ENCODE measurements at regions not wholly inside any gene's neighbourhood (a gene's known extent, or its start where the extent isn't known, plus 50 kb on each side); places are given as distances from the start of the nearest gene placed in this dataset.
"Not testable (repeated sequence)": the region's sequence is repeated elsewhere in the genome, so short reads cannot be mapped to it uniquely, and the experiment has no call there.

DNA sequence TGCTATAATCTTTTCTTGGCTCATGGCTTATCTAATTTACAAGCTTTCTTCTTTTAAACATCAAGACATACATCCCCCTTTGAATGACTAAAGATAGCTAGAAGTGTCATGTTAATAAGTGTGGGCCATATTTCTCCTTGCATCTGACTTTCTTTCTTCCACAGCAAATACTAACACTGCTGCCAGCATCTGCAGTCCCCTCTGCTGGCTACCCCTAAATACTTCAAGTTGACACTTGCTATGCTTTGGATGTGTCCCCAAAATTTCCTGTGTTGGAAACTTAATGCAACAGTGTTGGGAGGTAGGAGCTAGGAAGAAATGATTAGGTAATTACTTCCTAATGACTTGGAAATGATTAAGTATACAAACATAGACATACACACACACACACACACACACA, 459.0 kb upstream of the ST8SIA4 start:
- DNase-seq (ENCODE audit: low spot score) = no peak

DNA sequence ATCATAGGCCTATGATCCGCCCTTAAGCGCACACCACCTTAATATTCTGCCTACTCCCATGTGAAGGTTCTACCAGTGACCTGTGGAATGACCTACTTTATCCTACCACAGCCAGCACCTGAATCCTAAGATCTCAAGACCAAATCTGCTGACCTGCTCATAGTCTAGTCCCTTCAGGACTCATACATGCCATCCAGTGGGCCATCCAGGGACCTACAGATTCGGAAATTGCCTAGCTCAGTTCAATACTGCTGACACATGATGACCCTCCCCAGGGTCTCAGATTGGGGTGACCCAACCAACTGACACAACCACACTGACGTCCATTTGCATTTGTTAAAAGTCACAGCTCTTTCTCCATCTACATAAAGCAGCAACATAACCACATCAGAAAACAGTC, 443.8 kb upstream of the ST8SIA4 start:
- no peak for DNase-seq (ENCODE audit: low spot score)

- DNase-seq (ENCODE audit: low spot score) = no peak
Observed at GRCh38 chr5:101346447-101346846, 443.4 kb upstream of the ST8SIA4 start.

DNA sequence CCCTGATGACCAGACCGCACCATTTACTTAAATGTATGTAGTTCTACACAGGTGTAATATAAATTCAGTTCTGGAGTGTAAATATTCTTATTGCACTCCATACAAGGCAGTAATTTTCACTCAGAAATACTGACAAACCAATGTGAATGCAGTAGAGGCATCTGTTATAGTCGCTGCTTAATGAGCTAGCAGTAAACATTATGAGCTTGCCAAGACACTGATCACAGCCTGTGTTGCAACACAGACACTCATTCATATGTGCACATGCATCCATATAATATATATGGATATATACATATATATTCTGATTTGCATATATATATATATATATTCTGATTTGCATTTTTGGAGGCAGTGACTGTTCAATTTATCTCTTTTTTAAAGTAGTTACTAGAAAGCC, 435.1 kb upstream of the ST8SIA4 start:
- DNase-seq (ENCODE audit: low spot score) = no peak

GRCh38 chr5:101327816-101328215, 424.7 kb upstream of the ST8SIA4 start:
- no peak for DNase-seq (ENCODE audit: low spot score)

DNA sequence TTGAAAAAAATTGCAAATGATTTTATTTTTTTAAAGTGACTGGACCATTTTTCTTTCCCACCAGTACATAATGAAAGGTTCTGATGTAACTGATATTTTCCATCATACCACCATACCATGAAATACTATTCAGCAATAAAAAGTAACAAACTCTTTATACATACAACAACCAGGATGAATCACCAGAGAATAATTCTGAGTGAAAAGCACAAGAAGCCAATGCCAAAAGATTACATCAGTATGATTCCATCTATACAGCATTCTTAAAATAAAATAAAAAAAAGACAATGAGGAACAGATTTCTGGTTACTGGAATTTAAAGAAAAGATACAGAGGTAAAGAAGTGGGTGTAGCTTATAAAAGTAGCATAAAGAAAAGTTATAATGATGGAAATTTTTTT, 423.7 kb upstream of the ST8SIA4 start:
- DNase-seq (ENCODE audit: low spot score) = no peak

DNA sequence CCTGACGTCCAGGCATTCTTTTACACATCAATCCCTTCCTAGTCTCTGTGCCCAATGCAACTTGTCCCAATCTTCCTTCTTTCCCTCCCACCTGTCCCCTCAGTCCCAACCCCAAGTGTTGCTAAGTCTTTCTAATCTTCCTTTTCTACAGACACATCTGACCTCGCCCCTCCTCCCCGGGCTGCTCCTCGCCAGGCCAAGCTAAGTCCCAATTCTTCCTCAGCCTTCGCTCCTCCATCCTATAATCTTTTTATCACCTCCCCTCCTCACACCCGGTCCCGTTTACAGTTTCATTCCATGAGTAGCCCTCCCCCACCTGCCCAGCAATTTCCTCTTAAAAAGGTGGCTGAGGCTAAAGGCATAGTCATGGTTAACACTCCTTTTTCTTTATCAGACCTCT, 413.3 kb upstream of the ST8SIA4 start:
- DNase-seq (ENCODE audit: low spot score) = not testable (repeated sequence)

GRCh38 chr5:101306391-101307137, 403.5 kb upstream of the ST8SIA4 start:
- DNase-seq (ENCODE audit: low spot score) = no peak

GRCh38 chr5:101296477-101296876, 393.4 kb upstream of the ST8SIA4 start:
- DNase-seq (ENCODE audit: low spot score) = no peak

- DNase-seq (ENCODE audit: low spot score) = no peak
Observed at GRCh38 chr5:101292199-101292598, 389.1 kb upstream of the ST8SIA4 start.

DNA sequence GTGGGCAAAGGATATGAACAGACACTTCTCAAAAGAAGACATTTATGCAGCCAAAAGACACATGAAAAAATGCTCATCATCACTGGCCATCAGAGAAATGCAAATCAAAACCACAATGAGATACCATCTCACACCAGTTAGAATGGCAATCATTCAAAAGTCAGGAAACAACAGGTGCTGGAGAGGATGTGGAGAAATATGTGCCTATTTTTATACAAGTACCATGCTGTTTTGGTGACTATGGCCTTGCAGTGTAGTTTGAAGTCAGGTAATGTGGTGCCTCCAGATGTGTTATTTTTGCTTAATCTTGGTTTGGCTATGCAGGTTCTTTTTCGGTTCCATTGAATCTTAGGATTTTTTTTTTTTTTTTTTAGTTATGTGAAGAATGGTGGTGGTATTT, 387.7 kb upstream of the ST8SIA4 start:
- not testable (repeated sequence) for DNase-seq (ENCODE audit: low spot score)

DNA sequence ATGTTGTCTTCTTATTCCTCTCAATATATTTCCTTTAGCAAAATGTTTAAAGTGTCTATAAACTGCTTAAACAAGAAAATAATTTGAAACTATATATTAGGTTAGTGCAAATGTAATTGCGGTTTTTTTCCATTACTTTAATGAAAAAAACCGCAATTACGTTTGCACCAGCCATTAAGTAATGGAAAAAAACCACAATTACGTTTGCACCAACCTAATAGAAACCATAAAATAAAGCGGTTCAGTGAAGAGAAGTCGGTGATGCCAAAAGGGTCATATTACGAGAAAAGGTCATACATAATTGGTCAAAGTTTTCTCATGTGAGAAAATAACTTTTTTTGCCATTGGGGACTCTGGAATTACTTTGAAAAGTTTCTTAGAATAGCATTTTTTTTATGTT, 385.6 kb upstream of the ST8SIA4 start:
- DNase-seq (ENCODE audit: low spot score) = no peak

DNA sequence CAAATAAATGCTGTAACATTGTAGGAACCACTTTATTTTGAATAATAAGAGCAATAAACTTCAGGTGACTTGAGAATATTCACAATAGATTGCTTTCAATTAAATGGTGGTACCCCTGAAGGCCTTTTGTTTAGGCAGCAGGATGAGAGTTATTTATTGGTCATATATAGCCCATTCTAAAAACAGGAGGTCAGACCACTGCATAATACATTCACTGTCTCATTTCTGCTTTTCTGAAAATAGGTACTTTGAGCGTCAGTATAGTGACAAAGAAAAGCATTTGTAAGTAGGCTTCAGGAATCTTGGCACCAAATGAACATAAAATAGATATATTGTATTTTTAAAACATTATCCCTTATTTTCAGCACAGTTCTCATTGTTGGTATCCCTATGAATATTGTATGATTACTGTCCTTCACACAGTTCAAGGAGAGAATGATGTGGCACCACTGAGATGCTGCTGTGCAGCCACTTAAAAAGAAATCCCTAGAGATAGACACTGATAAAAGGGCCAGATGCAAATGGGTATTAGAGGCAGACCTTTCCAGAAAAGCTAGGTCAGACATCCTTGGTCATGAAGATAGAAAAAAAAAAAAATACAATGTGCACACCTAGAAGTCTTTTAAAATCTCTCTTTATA, 381.8 kb upstream of the ST8SIA4 start:
- no peak for DNase-seq (ENCODE audit: low spot score)

DNA sequence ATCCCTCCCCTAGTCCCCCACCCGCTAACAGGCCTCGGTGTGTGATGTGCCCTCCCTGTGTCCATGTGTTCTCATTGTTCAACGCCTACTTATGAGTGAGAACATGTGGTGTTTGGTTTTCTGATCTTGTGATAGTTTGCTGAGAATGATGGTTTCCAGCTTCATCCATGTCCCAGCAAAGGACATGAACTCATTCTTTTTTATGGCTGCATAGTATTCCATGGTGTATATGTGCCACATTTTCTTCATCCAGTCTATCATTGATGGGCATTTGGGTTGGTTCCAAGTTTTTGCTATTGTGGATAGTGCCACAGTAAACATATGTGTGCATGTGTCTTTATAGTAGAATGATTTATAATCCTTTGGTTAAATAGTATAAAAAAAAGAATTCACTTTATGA, 380.9 kb upstream of the ST8SIA4 start:
- DNase-seq (ENCODE audit: low spot score) = not testable (repeated sequence)

GRCh38 chr5:101278917-101279316, 375.8 kb upstream of the ST8SIA4 start:
- no peak for DNase-seq (ENCODE audit: low spot score)

DNA sequence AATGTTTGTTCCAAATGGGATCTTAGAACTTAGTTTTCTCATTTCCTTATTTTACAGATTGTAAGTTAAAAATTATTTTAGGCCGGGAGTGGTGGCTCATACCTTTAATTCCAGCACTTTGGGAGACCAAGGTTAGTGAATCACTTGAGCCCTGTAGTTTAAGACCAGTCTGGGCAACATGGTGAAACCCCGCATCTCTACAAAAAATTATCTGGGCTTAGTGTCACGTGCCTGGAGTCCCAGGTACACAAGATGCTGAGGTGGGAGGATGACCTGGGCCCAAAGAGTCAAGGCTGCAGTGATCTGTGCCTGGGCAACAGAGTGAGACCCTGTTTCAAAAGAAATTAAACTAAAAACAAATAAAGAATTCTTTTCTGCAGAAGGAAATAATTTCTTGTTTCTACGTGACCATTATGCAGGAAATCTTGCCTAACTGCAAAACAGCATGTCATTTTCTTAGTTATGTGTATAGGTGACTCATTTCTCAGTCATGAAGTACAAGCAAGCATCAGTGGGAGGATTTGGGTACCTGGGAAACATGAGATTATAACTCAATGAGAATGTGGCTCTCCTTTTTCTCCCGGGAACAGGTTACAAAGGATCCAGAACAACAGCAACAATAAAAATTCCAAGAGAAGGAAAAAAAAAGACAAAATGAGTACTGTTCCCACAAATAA, 375.1 kb upstream of the ST8SIA4 start:
- DNase-seq (ENCODE audit: low spot score) = no peak

GRCh38 chr5:101271945-101272344, 368.9 kb upstream of the ST8SIA4 start:
- DNase-seq (ENCODE audit: low spot score) = no peak

- DNase-seq (ENCODE audit: low spot score) = no peak
Observed at GRCh38 chr5:101271416-101271815, 368.3 kb upstream of the ST8SIA4 start.

DNA sequence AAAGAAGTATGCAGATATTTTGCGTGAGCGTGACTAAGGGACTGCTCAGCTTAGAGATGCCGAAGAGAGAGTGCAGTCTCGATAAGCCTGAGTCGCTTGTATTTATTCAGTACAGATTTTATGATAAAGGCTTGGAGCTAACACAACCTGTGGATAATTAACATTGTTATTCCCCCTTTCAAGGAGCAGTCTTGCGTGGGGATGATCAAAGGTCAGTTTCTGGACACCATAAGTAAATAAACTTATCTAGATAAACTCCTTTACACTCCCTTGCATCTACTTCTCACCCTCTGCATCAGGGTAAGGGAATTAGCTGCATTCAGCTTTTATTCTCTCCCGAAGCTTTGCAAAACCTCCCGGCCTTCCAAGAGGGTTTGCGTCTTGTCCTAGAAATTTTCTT, 357.8 kb upstream of the ST8SIA4 start:
- DNase-seq (ENCODE audit: low spot score) = no peak

- no peak for DNase-seq (ENCODE audit: low spot score)
Observed at GRCh38 chr5:101253096-101253495, 350.0 kb upstream of the ST8SIA4 start.

DNA sequence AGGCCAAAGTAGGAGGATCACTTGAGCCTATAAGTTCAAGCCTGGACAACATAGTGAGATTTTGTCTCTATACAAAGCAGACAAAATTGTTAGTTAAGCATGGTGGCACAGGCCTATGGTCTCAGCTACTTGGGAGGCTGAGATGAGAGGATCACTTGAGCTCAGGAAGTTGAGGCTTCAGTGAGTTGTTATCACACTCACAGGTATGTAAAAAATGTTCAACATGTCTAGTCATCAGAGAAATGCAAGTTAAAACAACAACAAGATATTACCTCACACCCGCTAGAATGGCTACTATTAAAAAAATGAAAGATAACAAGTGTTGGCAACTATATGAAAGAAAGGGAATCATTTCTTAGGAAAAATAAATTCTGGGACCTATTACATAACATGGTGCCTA, 341.5 kb upstream of the ST8SIA4 start:
- DNase-seq (ENCODE audit: low spot score) = no peak

DNA sequence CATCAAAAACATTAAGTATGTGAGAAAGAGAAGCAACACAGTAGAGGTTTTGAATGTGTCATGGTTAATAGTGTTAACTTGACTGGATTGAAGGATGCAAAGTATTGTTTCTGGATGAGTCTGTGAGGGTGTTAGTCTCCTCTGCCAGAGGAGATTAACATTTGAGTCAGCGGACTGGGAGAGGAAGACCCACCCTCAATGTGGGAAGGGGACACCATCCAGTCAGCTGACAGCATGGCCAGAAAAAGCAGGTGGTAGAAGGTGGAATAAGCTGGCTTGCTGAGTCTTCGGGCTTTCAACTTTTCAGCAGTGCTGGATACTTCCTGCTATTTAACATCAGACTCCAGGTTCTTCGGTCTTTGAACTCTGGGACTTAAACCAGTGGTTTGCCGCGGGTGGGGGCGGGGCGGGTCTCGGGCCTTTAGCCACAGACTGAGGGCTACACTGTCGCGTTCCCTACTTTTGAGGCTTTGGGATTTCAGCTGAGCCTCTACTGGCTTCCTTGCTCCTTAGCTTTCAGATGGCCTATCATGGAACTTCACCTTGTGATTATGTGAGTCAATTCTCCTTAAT, 309.9 kb upstream of the ST8SIA4 start:
- DNase-seq (ENCODE audit: low spot score) = no peak

DNA sequence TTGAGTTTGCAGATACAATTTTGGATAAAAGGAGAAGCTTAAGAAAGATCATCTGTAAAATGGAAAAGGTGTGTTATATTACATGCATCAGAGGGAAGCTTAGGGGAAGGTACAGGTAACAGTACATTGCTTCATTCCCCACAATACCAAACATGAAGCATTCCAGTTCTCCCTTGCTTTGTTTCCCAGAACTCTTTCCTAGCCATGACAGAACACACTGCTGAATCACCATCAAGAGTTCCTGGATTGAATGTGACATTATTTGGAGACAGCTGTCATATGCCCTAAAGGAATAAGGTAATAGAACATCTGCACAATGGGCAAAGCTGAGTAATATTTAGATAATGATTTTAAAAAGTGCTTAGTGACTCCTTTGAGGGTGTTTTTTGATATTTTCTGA, 303.5 kb upstream of the ST8SIA4 start:
- DNase-seq (ENCODE audit: low spot score) = no peak

Measured in AG08396 (cell line).